ENCODE measurements at regions not wholly inside any gene's neighbourhood (a gene's known extent, or its start where the extent isn't known, plus 50 kb on each side); places are given as distances from the start of the nearest gene placed in this dataset.

DNA sequence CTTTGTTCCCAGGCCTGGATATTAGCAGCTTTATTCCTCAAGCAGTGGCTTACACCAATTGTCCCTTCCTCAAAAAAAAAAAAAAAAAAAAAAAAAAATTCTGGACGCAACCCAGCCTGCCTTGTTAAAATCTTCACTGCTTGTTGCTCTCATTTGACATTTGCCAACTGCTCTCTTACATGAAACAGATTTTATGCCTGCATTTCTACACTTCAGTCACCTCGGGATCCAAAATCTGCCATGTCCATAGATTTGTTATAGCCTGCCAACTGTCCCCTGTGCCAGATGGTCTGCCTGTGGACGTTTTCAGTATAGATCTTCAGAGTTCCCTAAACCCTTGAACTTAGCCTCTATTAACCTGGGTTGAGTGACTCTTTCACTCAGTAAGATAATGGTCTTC, 651.5 kb downstream of the FSCB start:
- no peak overlapping the region for H3K27ac Mint-ChIP-seq (ENCODE audit: unreplicated experiment)
- BruUV-seq (replicated peaks), result no TSS peak
- intact Hi-C loops (cut with micrococcal nuclease; ENCODE audit: unreplicated experiment), result no loop called here
- Histone ChIP-seq H3K27me3 (replicated peaks; ENCODE audit: control insufficient read depth, insufficient read depth, low read length) (no peaks in the 10 kb centered on the region), H3K36me3 (ENCODE audit: control insufficient read depth, insufficient read depth, low read length) (no peaks in the 10 kb centered on the region), H3K4me1 (no peaks in the 10 kb centered on the region), H3K4me3 (ENCODE audit: low read depth, low read length) (no peak overlapping the region), H3K9me3 (no peaks in the 10 kb centered on the region)
- peaks cover 3% of the 10 kb centered on the region for H3K27me3 Mint-ChIP-seq (ENCODE audit: insufficient read depth, unreplicated experiment)
- H3K4me3 Mint-ChIP-seq (ENCODE audit: unreplicated experiment), result no peak overlapping the region
- ChIA-PET POLR2A (no interaction called here), CTCF (no interaction called here)
- TF ChIP-seq, protein P1, sequence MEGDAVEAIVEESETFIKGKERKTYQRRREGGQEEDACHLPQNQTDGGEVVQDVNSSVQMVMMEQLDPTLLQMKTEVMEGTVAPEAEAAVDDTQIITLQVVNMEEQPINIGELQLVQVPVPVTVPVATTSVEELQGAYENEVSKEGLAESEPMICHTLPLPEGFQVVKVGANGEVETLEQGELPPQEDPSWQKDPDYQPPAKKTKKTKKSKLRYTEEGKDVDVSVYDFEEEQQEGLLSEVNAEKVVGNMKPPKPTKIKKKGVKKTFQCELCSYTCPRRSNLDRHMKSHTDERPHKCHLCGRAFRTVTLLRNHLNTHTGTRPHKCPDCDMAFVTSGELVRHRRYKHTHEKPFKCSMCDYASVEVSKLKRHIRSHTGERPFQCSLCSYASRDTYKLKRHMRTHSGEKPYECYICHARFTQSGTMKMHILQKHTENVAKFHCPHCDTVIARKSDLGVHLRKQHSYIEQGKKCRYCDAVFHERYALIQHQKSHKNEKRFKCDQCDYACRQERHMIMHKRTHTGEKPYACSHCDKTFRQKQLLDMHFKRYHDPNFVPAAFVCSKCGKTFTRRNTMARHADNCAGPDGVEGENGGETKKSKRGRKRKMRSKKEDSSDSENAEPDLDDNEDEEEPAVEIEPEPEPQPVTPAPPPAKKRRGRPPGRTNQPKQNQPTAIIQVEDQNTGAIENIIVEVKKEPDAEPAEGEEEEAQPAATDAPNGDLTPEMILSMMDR (IDR thresholded peaks at IDR 0.05; ENCODE audit: insufficient read depth in 1 of 2, low read depth in 1 of 2, low read length in 1 of 2, severe bottlenecking in 1 of 2, unreplicated experiment in 1 of 2), result no peak
- H3K4me1 Mint-ChIP-seq (ENCODE audit: low read depth, unreplicated experiment), result no peaks in the 10 kb centered on the region
- no peaks in the 10 kb centered on the region for H3K36me3 Mint-ChIP-seq (ENCODE audit: insufficient read depth, unreplicated experiment)
- DNase-seq, result no peak
- H3K9me3 Mint-ChIP-seq (ENCODE audit: unreplicated experiment), result no peaks in the 10 kb centered on the region

DNA sequence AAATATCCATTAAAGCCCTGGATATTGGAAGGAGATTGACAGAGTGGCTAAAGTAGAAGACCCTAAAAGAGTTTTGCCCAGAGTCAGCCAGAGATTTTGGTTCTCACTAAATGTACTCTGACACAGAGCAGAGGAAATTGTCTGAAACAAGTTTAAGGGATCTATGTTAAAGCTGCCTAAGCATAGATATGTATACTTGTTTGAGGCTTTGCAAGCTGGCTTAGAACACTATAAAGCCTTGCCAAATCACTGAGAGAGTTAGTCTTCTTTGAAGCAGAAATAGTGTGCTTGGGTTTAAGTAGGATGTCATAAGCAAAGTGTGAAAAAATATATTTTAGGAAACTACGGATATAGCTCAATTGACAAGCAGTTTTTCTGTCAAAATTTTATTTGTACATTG, 653.5 kb downstream of the FSCB start:
- Histone ChIP-seq H3K4me3 (ENCODE audit: low read depth, low read length) (no peak overlapping the region), H3K36me3 (ENCODE audit: control insufficient read depth, insufficient read depth, low read length) (no peaks in the 10 kb centered on the region), H3K27me3 (replicated peaks; ENCODE audit: control insufficient read depth, insufficient read depth, low read length) (no peaks in the 10 kb centered on the region), H3K4me1 (no peaks in the 10 kb centered on the region), H3K9me3 (no peaks in the 10 kb centered on the region)
- Mint-ChIP-seq H3K9me3 (ENCODE audit: unreplicated experiment) (no peaks in the 10 kb centered on the region), H3K27ac (ENCODE audit: unreplicated experiment) (no peak overlapping the region), H3K4me1 (ENCODE audit: low read depth, unreplicated experiment) (no peaks in the 10 kb centered on the region), H3K27me3 (ENCODE audit: insufficient read depth, unreplicated experiment) (peaks cover 3% of the 10 kb centered on the region), H3K4me3 (ENCODE audit: unreplicated experiment) (no peak overlapping the region), H3K36me3 (ENCODE audit: insufficient read depth, unreplicated experiment) (no peaks in the 10 kb centered on the region)
- no peak for DNase-seq
- no TSS peak for BruUV-seq (replicated peaks)
- TF ChIP-seq, protein P1 (IDR thresholded peaks at IDR 0.05; ENCODE audit: insufficient read depth in 1 of 2, low read depth in 1 of 2, low read length in 1 of 2, severe bottlenecking in 1 of 2, unreplicated experiment in 1 of 2), result no peak
- intact Hi-C loops (cut with micrococcal nuclease; ENCODE audit: unreplicated experiment), result no loop called here
- POLR2A ChIA-PET, result no interaction called here
- CTCF ChIA-PET, result no interaction called here

DNA sequence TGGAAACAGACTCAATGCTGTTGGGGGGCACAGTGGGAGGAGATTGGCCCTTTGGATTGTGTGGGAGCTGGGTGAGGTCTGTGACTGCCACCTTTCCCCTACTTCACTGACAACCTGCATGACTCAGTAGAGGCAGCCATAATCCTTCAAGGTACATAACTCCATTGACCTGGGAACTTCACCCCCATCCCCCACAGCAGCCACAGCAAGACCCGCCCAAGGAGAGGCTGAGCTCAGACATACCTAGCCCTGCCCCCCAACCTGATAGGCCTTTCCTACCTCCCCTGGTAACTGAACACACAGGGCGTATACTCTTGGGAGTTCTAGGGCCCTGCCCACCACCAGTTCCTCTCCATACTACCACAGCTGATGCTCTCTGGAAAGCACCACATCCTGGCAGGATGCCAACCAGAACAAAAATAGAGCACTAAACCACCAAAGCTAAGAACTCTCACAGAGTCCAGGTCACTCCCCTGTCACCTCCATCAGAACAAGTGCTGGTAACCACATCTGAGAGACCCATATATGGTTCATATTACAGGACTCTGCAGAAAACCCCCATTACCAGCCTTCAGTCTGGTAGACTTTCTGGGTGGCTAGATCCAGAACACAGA, 703.9 kb downstream of the FSCB start:
- H3K4me3 Mint-ChIP-seq (ENCODE audit: unreplicated experiment), result no peak overlapping the region
- H3K27ac Mint-ChIP-seq (ENCODE audit: unreplicated experiment), result no peak overlapping the region
- no peaks in the 10 kb centered on the region for H3K36me3 Mint-ChIP-seq (ENCODE audit: insufficient read depth, unreplicated experiment)
- TF ChIP-seq, protein P1 (IDR thresholded peaks at IDR 0.05; ENCODE audit: insufficient read depth in 1 of 2, low read depth in 1 of 2, low read length in 1 of 2, severe bottlenecking in 1 of 2, unreplicated experiment in 1 of 2), result no peak
- no peaks in the 10 kb centered on the region for H3K9me3 ChIP-seq
- POLR2A ChIA-PET, result no interaction called here
- H3K9me3 Mint-ChIP-seq (ENCODE audit: unreplicated experiment), result peaks cover 23% of the 10 kb centered on the region
- BruUV-seq (replicated peaks), result no TSS peak
- no peak overlapping the region for H3K4me3 ChIP-seq (ENCODE audit: low read depth, low read length)
- intact Hi-C loops (cut with micrococcal nuclease; ENCODE audit: unreplicated experiment), result no loop called here
- no peaks in the 10 kb centered on the region for H3K4me1 Mint-ChIP-seq (ENCODE audit: low read depth, unreplicated experiment)
- no peak for DNase-seq
- peaks cover 4% of the 10 kb centered on the region for H3K27me3 Mint-ChIP-seq (ENCODE audit: insufficient read depth, unreplicated experiment)
- CTCF ChIA-PET, result no interaction called here
- H3K36me3 ChIP-seq (ENCODE audit: control insufficient read depth, insufficient read depth, low read length), result no peaks in the 10 kb centered on the region
- no peaks in the 10 kb centered on the region for H3K4me1 ChIP-seq
- no peaks in the 10 kb centered on the region for H3K27me3 ChIP-seq (replicated peaks; ENCODE audit: control insufficient read depth, insufficient read depth, low read length)

Measured in Caco-2 (cell line).